SU-DHL-6 (cell line): ENCODE measurements at regions not wholly inside any gene's neighbourhood (a gene's known extent, or its start where the extent isn't known, plus 50 kb on each side); places are given as distances from the start of the nearest gene placed in this dataset.

Experiments
- H2AFZ ChIP-seq: fragments of 200-600 bp; sonication (generic); 2 replicates; pipeline ENCODE4 v1.6.1; 2014; ENCODE audit warnings: low read depth, mild to moderate bottlenecking, moderate library complexity, mixed read lengths, antibody characterized with exemption, low read length; ENCODE audit not compliant: severe bottlenecking
- H3F3A ChIP-seq: fragments of 200-600 bp; shearing (Covaris generic); 2 replicates; pipeline ENCODE4 v1.6.0; 2016; ENCODE audit warnings: antibody characterized with exemption, mild to moderate bottlenecking; ENCODE audit not compliant: insufficient read depth
- H3K27ac ChIP-seq: fragments of 200-600 bp; sonication (generic); 2 replicates; pipeline ENCODE4 v1.5.1; 2016; ENCODE audit warnings: low read depth, mild to moderate bottlenecking, low read length, moderate library complexity, mixed read lengths
- H3K27me3 ChIP-seq: fragments of 200-600 bp; sonication (generic), shearing (Covaris generic); 2 replicates; pipeline ENCODE4 v1.6.0; 2014; ENCODE audit warnings: mild to moderate bottlenecking, low read length
- H3K36me3 ChIP-seq: fragments of 200-600 bp; sonication (generic); 2 replicates; pipeline ENCODE4 v1.6.1; 2014; ENCODE audit warnings: mild to moderate bottlenecking, low read length, mixed read lengths
- H3K4me2 ChIP-seq: fragments of 300-600, 200-600 bp; shearing (Covaris generic), sonication (generic); 2 replicates; pipeline ENCODE4 v1.6.0; 2014; ENCODE audit warnings: low read length, low read depth, mild to moderate bottlenecking; ENCODE audit not compliant: poor library complexity, severe bottlenecking
- H3K4me3 ChIP-seq: fragments of 200-600 bp; sonication (generic); 2 replicates; pipeline ENCODE4 v1.5.1; 2014; ENCODE audit warnings: antibody characterized with exemption, low read length, mild to moderate bottlenecking, mixed read lengths; ENCODE audit not compliant: insufficient read depth, poor library complexity, severe bottlenecking
- H3K79me2 ChIP-seq: fragments of 200-600 bp; sonication (generic); 2 replicates; pipeline ENCODE4 v1.6.1; 2014; ENCODE audit warnings: mild to moderate bottlenecking, low read length, moderate library complexity; ENCODE audit not compliant: insufficient read depth
- H3K9ac ChIP-seq: fragments of 200-600 bp; sonication (generic); 2 replicates; pipeline ENCODE4 v1.7.0; 2014; ENCODE audit warnings: mild to moderate bottlenecking, low read length
- H3K9me2 ChIP-seq: fragments of 200-600 bp; sonication (generic); replicated peaks from 2 replicates; pipeline ENCODE4 v1.6.1; 2014; ENCODE audit warnings: low read length; ENCODE audit not compliant: insufficient read depth
- H3K9me3 ChIP-seq: fragments of 200-600 bp; sonication (generic); 2 replicates; pipeline ENCODE4 v1.6.1; 2014; ENCODE audit warnings: low read length, mixed read lengths; ENCODE audit not compliant: insufficient read depth
- H4K20me1 ChIP-seq: fragments of 200-600 bp; sonication (generic); 2 replicates; pipeline ENCODE4 v1.6.1; 2014; ENCODE audit warnings: low read depth, mild to moderate bottlenecking, antibody characterized with exemption, low read length, moderate library complexity, mixed read lengths
- EZH2phosphoT487 ChIP-seq: fragments of 200-600 bp; sonication (generic), shearing (Covaris generic); conservative IDR thresholded peaks from 2 replicates; pipeline ENCODE4 v1.6.1; 2018; ENCODE audit warnings: mild to moderate bottlenecking, antibody characterized with exemption, low read length, moderate library complexity, mixed read lengths
- TF ChIP-seq, protein P1 (sequence below): fragments of 200-600 bp; sonication (generic); IDR thresholded peaks from one replicate; pipeline ENCODE4 v1.5.1; 2017; ENCODE audit warnings: antibody characterized with exemption, mild to moderate bottlenecking, low read length, moderate library complexity; ENCODE audit not compliant: insufficient read depth, poor library complexity, severe bottlenecking

DNA sequence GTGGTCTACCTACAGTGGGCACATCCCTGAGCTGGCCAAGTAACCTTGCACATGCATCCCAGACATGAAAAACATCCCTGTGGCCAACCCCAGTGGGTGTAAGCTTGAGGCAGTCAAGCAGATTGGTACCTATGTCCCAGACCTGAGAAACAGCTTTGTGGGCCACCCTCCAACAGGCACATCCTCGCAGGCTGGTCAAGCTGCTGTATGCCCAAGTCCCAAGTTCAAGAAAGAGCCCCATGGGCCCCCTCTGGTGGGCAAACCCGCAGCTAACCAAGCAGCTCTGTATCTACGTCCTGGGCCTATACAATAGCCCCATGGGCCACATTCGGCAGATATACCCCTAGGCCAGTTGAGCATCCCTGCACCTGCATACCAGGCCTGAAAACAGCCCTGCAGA is 186.3 kb upstream of the GPR149 start:
- Histone ChIP-seq H3F3A (no peaks in the 10 kb centered on the region), H4K20me1 (no peaks in the 10 kb centered on the region), H3K4me3 (no peak overlapping the region), H3K27ac (no peak overlapping the region), H3K9me2 (no peaks in the 10 kb centered on the region), H2AFZ (no peak overlapping the region), H3K9me3 (no peaks in the 10 kb centered on the region), H3K79me2 (no peaks in the 10 kb centered on the region), H3K27me3 (no peaks in the 10 kb centered on the region), H3K9ac (no peak overlapping the region), H3K4me2 (no peak overlapping the region), H3K36me3 (no peaks in the 10 kb centered on the region)
- TF ChIP-seq EZH2phosphoT487, result no peak
- TF ChIP-seq, protein P1, sequence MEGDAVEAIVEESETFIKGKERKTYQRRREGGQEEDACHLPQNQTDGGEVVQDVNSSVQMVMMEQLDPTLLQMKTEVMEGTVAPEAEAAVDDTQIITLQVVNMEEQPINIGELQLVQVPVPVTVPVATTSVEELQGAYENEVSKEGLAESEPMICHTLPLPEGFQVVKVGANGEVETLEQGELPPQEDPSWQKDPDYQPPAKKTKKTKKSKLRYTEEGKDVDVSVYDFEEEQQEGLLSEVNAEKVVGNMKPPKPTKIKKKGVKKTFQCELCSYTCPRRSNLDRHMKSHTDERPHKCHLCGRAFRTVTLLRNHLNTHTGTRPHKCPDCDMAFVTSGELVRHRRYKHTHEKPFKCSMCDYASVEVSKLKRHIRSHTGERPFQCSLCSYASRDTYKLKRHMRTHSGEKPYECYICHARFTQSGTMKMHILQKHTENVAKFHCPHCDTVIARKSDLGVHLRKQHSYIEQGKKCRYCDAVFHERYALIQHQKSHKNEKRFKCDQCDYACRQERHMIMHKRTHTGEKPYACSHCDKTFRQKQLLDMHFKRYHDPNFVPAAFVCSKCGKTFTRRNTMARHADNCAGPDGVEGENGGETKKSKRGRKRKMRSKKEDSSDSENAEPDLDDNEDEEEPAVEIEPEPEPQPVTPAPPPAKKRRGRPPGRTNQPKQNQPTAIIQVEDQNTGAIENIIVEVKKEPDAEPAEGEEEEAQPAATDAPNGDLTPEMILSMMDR, result no peak

DNA sequence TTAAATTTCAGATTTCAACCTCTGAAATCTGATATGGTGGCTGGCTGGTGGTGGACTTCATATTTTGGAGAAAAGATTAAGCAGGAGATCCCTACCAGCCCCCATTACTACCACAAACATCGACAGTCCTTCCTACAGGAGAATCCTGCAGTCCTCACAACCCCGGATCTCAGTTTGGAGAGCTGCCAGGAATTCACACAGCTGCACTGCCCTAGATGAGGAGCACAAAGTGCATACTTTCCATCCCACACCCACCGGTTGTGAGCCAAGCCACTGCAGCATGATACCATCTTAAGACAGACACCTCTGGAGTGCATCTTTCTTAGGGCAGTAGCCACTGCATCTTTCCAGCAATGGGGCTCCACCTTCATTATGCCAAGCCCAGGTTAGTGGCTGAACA is 185.5 kb upstream of the GPR149 start:
- no peaks in the 10 kb centered on the region for H3F3A ChIP-seq
- no peak overlapping the region for H3K4me3 ChIP-seq
- no peak overlapping the region for H3K9ac ChIP-seq
- no peaks in the 10 kb centered on the region for H3K36me3 ChIP-seq
- H3K79me2 ChIP-seq, result no peaks in the 10 kb centered on the region
- H3K9me3 ChIP-seq, result no peaks in the 10 kb centered on the region
- no peaks in the 10 kb centered on the region for H4K20me1 ChIP-seq
- no peak overlapping the region for H2AFZ ChIP-seq
- no peak for TF ChIP-seq EZH2phosphoT487
- TF ChIP-seq, protein P1, result no peak
- no peaks in the 10 kb centered on the region for H3K27me3 ChIP-seq
- H3K9me2 ChIP-seq, result no peaks in the 10 kb centered on the region
- H3K4me2 ChIP-seq, result no peak overlapping the region
- no peak overlapping the region for H3K27ac ChIP-seq

DNA sequence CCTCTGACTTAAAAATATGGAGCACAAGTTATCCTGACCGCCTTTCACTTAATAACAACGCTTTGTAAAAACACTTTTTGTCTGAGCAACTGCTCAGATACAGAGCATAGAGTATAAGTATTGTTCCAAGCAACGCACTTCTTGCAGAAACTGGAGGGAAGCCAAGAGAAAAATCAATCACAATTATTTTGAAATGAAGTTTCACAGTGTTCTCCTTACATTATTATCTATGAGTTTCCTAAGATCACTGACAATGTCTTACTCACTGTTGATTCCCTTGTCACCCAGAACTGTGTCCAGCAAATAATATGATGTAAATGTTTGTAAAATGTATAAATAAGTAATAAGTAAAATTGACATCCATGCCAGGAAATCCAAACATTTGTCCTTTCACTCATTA is 184.6 kb upstream of the GPR149 start:
- no peak overlapping the region for H3K4me3 ChIP-seq
- H3K27me3 ChIP-seq, result no peaks in the 10 kb centered on the region
- no peak overlapping the region for H3K4me2 ChIP-seq
- no peak overlapping the region for H2AFZ ChIP-seq
- no peaks in the 10 kb centered on the region for H3F3A ChIP-seq
- TF ChIP-seq, protein P1, result no peak
- no peak for TF ChIP-seq EZH2phosphoT487
- no peaks in the 10 kb centered on the region for H3K9me2 ChIP-seq
- H3K9ac ChIP-seq, result no peak overlapping the region
- H3K9me3 ChIP-seq, result no peaks in the 10 kb centered on the region
- H4K20me1 ChIP-seq, result no peaks in the 10 kb centered on the region
- H3K79me2 ChIP-seq, result no peaks in the 10 kb centered on the region
- no peaks in the 10 kb centered on the region for H3K36me3 ChIP-seq
- H3K27ac ChIP-seq, result no peak overlapping the region

DNA sequence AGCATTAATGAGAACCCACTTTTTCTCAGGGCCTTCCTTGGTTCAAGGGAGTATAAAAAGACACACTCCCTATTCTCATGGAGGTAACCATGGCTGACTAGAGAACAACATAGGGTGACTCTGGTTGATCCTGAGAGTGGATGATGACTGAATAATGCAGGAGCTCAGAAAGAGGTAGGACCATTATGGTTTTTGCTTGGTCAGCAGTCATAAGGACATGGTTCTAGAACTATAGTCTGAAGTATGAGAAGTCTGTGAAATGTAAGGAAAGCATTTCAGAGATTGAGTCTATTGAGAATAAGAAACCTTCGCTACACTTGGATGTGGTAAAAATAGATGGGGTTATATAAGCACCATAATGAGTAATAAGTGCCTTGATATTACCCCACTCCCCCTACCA is 184.1 kb upstream of the GPR149 start:
- no peak overlapping the region for H3K4me2 ChIP-seq
- no peak for TF ChIP-seq EZH2phosphoT487
- TF ChIP-seq, protein P1, result no peak

More for the DNA sequence above, 184.1 kb upstream of the GPR149 start:
- H2AFZ ChIP-seq, result no peak overlapping the region
- H3K79me2 ChIP-seq, result no peaks in the 10 kb centered on the region
- H3F3A ChIP-seq, result no peaks in the 10 kb centered on the region
- no peaks in the 10 kb centered on the region for H3K9me2 ChIP-seq
- no peaks in the 10 kb centered on the region for H3K27me3 ChIP-seq
- H3K36me3 ChIP-seq, result no peaks in the 10 kb centered on the region
- H4K20me1 ChIP-seq, result no peaks in the 10 kb centered on the region
- no peak overlapping the region for H3K9ac ChIP-seq
- no peak overlapping the region for H3K27ac ChIP-seq
- H3K4me3 ChIP-seq, result no peak overlapping the region
- H3K9me3 ChIP-seq, result no peaks in the 10 kb centered on the region
